ENCODE measurements at regions not wholly inside any gene's neighbourhood (a gene's known extent, or its start where the extent isn't known, plus 50 kb on each side); places are given as distances from the start of the nearest gene placed in this dataset.

DNA sequence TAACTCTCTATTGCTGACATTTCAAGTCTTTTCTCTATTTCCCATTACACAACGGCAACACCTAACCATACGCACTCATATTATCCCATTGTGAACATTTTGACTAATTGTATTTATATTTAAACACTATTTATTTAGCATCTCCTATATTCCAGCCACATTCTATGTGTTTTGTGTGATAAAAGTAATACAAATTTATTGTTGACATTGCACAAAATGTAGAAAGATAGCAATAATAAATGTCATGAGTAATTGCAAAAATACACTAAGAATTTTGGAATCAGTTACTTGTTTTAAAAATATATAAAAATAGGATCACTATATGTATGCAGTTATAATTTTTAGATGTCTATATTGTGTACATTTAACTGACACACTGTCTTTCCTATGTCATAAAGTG is 413.0 kb upstream of the PTPRD start:
- ChIA-PET POLR2A (no interaction called here), CTCF (no interaction called here)
- no peak for DNase-seq (ENCODE audit: low read depth, low spot score)
- no peak overlapping the region for H3K4me3 ChIP-seq (ENCODE audit: low read depth, low read length)
- no peaks in the 10 kb centered on the region for H3K27me3 ChIP-seq (ENCODE audit: control insufficient read depth, insufficient read depth, low read length)
- no peak overlapping the region for H3K27ac ChIP-seq (ENCODE audit: low read depth, low read length)
- peaks cover 12% of the 10 kb centered on the region; the same call in 1 of the 2 replicates for H3K9me3 ChIP-seq (ENCODE audit: control insufficient read depth, insufficient read depth, low read length)
- TF ChIP-seq, protein P1, sequence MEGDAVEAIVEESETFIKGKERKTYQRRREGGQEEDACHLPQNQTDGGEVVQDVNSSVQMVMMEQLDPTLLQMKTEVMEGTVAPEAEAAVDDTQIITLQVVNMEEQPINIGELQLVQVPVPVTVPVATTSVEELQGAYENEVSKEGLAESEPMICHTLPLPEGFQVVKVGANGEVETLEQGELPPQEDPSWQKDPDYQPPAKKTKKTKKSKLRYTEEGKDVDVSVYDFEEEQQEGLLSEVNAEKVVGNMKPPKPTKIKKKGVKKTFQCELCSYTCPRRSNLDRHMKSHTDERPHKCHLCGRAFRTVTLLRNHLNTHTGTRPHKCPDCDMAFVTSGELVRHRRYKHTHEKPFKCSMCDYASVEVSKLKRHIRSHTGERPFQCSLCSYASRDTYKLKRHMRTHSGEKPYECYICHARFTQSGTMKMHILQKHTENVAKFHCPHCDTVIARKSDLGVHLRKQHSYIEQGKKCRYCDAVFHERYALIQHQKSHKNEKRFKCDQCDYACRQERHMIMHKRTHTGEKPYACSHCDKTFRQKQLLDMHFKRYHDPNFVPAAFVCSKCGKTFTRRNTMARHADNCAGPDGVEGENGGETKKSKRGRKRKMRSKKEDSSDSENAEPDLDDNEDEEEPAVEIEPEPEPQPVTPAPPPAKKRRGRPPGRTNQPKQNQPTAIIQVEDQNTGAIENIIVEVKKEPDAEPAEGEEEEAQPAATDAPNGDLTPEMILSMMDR (IDR thresholded peaks at IDR 0.05; ENCODE audit: low read depth, low read length): no peak

DNA sequence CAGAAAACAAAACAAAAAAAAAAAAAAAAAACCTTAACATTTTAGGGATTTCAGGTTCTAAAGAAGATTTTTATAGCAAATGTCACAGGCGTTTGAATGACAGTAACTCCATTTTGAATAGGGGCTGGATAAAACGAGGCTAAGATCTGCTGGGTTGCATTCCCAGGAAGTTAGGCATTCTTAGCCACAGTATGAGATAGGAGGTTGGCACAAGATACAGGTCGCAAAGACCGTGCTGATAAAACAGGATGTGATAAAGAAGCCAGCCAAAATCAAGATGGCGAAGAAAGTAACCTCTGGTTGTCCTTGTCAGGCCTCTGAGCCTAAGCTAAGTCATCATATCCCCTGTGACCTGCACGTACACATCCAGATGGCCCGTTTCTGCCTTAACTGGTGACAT is 425.6 kb upstream of the PTPRD start:
- CTCF ChIA-PET: no interaction called here
- TF ChIP-seq, protein P1 (IDR thresholded peaks at IDR 0.05; ENCODE audit: low read depth, low read length): no peak

DNA sequence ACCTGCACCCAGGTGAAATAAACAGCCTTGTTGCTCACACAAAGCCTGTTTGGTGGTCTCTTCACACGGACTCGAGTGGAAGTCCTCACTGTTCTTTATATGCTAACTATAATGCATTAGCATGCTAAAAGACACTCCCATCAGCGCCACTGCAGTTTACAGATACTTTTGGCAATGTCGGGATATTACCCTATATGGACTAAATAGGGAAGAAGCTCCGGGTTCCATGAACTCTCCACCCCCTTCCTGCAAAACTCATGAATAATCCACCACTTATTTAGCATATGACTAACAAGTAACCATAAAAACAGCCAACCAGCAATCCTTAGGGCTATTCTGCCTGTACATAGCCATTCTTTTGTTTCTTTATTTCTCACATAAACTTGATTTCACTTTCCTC is 426.2 kb upstream of the PTPRD start:
- POLR2A ChIA-PET: no interaction called here
- no peak for DNase-seq (ENCODE audit: low read depth, low spot score)
- Histone ChIP-seq H3K4me3 (ENCODE audit: low read depth, low read length) (no peak overlapping the region), H3K27ac (ENCODE audit: low read depth, low read length) (no peak overlapping the region), H3K27me3 (ENCODE audit: control insufficient read depth, insufficient read depth, low read length) (no peaks in the 10 kb centered on the region), H3K9me3 (ENCODE audit: control insufficient read depth, insufficient read depth, low read length) (peaks cover 6% of the 10 kb centered on the region; the same call in 1 of the 2 replicates)
- TF ChIP-seq, protein P1 (IDR thresholded peaks at IDR 0.05; ENCODE audit: low read depth, low read length): no peak
- CTCF ChIA-PET: no interaction called here

More for the DNA sequence above, 425.6 kb upstream of the PTPRD start:
- no peak overlapping the region for H3K27ac ChIP-seq (ENCODE audit: low read depth, low read length)
- peaks cover 6% of the 10 kb centered on the region; the same call in 1 of the 2 replicates for H3K9me3 ChIP-seq (ENCODE audit: control insufficient read depth, insufficient read depth, low read length)
- POLR2A ChIA-PET: no interaction called here
- no peak overlapping the region for H3K4me3 ChIP-seq (ENCODE audit: low read depth, low read length)
- H3K27me3 ChIP-seq (ENCODE audit: control insufficient read depth, insufficient read depth, low read length): no peaks in the 10 kb centered on the region
- no peak for DNase-seq (ENCODE audit: low read depth, low spot score)

DNA sequence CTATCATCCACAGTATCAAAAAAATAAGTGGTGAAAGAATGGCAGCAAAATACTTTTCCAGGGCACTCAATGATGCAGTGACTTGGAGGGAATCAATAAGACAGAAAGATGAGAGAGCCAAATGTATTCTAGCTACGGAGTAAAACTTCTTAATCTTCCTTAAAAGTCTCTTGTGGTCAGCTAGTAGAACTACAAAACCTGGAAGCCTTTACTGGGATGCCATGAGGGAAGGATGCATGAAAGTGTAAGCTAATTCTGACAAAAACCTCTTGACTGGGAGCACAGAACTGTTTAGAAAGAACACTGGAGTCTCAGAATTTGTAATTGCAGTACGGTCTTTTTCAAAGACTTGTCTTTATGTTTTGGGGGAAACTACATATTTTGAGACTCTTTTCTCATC is 432.8 kb upstream of the PTPRD start:
- ChIA-PET CTCF (no interaction called here), POLR2A (no interaction called here)
- TF ChIP-seq, protein P1 (IDR thresholded peaks at IDR 0.05; ENCODE audit: low read depth, low read length): no peak
- Histone ChIP-seq H3K27me3 (ENCODE audit: control insufficient read depth, insufficient read depth, low read length) (no peaks in the 10 kb centered on the region), H3K4me3 (ENCODE audit: low read depth, low read length) (no peak overlapping the region), H3K9me3 (ENCODE audit: control insufficient read depth, insufficient read depth, low read length) (no peaks in the 10 kb centered on the region; the same call in 1 of the 2 replicates), H3K27ac (ENCODE audit: low read depth, low read length) (no peak overlapping the region)
- no peak for DNase-seq (ENCODE audit: low read depth, low spot score)

DNA sequence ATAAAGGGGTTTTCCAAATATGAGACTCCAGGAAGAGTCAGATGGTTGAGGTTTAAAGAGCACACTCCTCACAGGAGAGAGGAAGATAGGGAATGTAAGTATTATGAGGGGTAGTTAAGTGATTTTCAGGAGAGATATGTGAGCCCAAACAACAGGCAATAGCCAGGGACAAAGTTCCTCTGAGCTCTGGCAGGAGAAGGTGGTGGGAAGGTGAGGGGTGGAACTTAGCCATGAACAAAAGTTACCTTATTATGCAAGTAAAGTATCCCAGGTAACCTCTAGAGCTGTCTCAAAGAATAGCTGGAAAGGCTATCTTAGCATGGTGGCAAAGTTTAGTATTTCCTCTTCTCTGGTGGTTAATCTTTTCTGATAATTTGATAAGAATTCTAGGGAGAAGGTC is 450.5 kb upstream of the PTPRD start:
- Histone ChIP-seq H3K27me3 (ENCODE audit: control insufficient read depth, insufficient read depth, low read length) (no peaks in the 10 kb centered on the region), H3K9me3 (ENCODE audit: control insufficient read depth, insufficient read depth, low read length) (peaks cover 7% of the 10 kb centered on the region; the same call in 1 of the 2 replicates), H3K27ac (ENCODE audit: low read depth, low read length) (no peak overlapping the region), H3K4me3 (ENCODE audit: low read depth, low read length) (no peak overlapping the region)
- DNase-seq (ENCODE audit: low read depth, low spot score): no peak
- TF ChIP-seq, protein P1 (IDR thresholded peaks at IDR 0.05; ENCODE audit: low read depth, low read length): no peak
- CTCF ChIA-PET: no interaction called here
- POLR2A ChIA-PET: no interaction called here
